CD8-positive, alpha-beta memory T cell (primary cell): ENCODE measurements at regions not wholly inside any gene's neighbourhood (a gene's known extent, or its start where the extent isn't known, plus 50 kb on each side); places are given as distances from the start of the nearest gene placed in this dataset.
A peak's percentile ranks its signal among the peaks of the same experiment; 100 is the strongest.

ENCODE experiments used
- CTCF ChIA-PET: fragments of 350-600 bp; sonication (Branson Sonifier 250); formaldehyde crosslinking; loops from one replicate; lab custom pipeline; 2021; ENCODE audit warnings: antibody characterized with exemption; lab: Charles Lee
- POLR2A ChIA-PET: fragments of 350-600 bp; sonication (Branson Sonifier 250); formaldehyde crosslinking; loops from one replicate; lab custom pipeline; 2021; ENCODE audit warnings: antibody characterized with exemption; lab: Charles Lee
- DNase-seq, 5 donors: peaks; one replicate each; pipeline versions ENCODE4 v3.0.0 to v3.0.0-alpha.2; 2020 to 2022; ENCODE audit warnings: mixed read lengths in 1 of 5
- H3K27ac ChIP-seq: one replicate; pipeline ENCODE4 v1.7.0; 2013; ENCODE audit warnings: low read depth, mild to moderate bottlenecking, low read length, moderate library complexity
- H3K27me3 ChIP-seq: 2 replicates; pipeline ENCODE4 v1.7.0; 2013; ENCODE audit warnings: low read length, mild to moderate bottlenecking; ENCODE audit not compliant: insufficient read depth, poor library complexity, severe bottlenecking
- H3K36me3 ChIP-seq: 2 replicates; pipeline ENCODE4 v1.7.0; 2013; ENCODE audit warnings: mild to moderate bottlenecking, low read length, moderate library complexity; ENCODE audit not compliant: insufficient read depth
- H3K4me1 ChIP-seq: 2 replicates; pipeline ENCODE4 v1.7.0; 2013; ENCODE audit warnings: mild to moderate bottlenecking, low read length, moderate library complexity; ENCODE audit not compliant: insufficient read depth
- H3K4me3 ChIP-seq: 2 replicates; pipeline ENCODE4 v1.7.0; 2013; ENCODE audit warnings: mild to moderate bottlenecking, low read length
- H3K9me3 ChIP-seq: 2 replicates; pipeline ENCODE4 v1.7.0; 2013; ENCODE audit warnings: mild to moderate bottlenecking, low read length
- H3K27ac Mint-ChIP-seq, 8 donors: one replicate each; pipeline ENCODE4 v1.8.0; 2020 to 2021; ENCODE audit warnings: mixed read lengths in 8 of 8, mild to moderate bottlenecking in 6 of 8, inconsistent platforms in 3 of 8, moderate library complexity in 3 of 8
- H3K27me3 Mint-ChIP-seq, 2 donors: one replicate each; pipeline ENCODE4 v1.8.0; 2020 to 2021; ENCODE audit warnings: mixed read lengths in 2 of 2, mild to moderate bottlenecking in 1 of 2, moderate library complexity in 1 of 2
- H3K36me3 Mint-ChIP-seq, 3 donors: one replicate each; pipeline ENCODE4 v1.8.0; 2020 to 2021; ENCODE audit warnings: mixed read lengths in 3 of 3, inconsistent platforms in 1 of 3, mild to moderate bottlenecking in 1 of 3
- H3K4me1 Mint-ChIP-seq, 3 donors: one replicate each; pipeline ENCODE4 v1.8.0; 2020 to 2021; ENCODE audit warnings: mixed read lengths in 3 of 3, inconsistent platforms in 1 of 3, mild to moderate bottlenecking in 1 of 3
- H3K4me3 Mint-ChIP-seq, 7 donors: one replicate each; pipeline ENCODE4 v1.8.0; 2020 to 2021; ENCODE audit warnings: mixed read lengths in 7 of 7, mild to moderate bottlenecking in 6 of 7, moderate library complexity in 4 of 7, inconsistent platforms in 2 of 7
- H3K9me3 Mint-ChIP-seq, 5 donors: one replicate each; pipeline ENCODE4 v1.8.0; 2020 to 2022; ENCODE audit warnings: mixed read lengths in 5 of 5, mild to moderate bottlenecking in 3 of 5, moderate library complexity in 2 of 5, inconsistent platforms in 1 of 5

DNA sequence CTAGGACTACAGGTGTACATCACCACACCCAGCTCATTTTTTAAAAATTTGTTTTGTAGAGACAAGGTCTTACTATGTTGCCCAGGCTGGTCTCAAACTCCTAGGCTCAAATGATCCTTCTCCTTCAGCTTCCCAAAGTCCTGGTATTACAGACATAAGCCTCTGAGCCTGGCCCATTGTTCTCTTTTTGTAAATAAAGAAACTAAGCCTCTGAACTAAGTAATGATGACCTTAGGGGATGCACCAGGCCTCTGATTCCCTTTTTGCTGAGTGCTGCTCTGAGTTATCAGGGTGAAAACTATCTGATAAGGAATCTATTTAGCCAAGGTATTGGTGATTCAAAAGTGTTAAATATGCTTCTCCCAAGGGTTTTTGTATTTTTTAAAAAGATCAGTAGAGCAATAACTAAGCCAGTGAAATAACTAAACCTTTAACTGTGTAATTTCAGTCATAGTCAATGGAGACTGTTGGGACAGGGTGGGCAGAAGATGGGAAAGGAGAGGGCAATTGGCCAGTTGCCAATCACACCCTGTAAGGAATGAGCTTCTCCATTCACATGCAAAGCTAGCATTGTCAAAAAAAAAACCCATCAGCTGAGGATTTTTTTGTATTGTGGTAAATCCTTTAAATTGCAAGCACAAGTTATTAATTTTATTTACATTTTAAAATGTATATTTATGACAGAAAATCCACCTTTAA is 194.8 kb upstream of the PFN2 start:
- Mint-ChIP-seq H3K27ac (no peak overlapping the region), H3K4me1 (no peaks in the 10 kb centered on the region), H3K9me3 (peaks cover 0 to 3% (median 0%) of the 10 kb centered on the region in 5 donors), H3K4me3 (no peak overlapping the region), H3K27me3 (peaks cover 0 to 39% of the 10 kb centered on the region in 2 donors), H3K36me3 (no peaks in the 10 kb centered on the region)
- H3K27me3 ChIP-seq = no peaks in the 10 kb centered on the region
- H3K36me3 ChIP-seq = no peaks in the 10 kb centered on the region
- H3K27ac ChIP-seq = no peak overlapping the region
- ChIA-PET POLR2A (no interaction called here), CTCF (no interaction called here)
- no peak for DNase-seq
- no peak overlapping the region for H3K4me3 ChIP-seq
- no peaks in the 10 kb centered on the region for H3K4me1 ChIP-seq
- H3K9me3 ChIP-seq = no peaks in the 10 kb centered on the region

DNA sequence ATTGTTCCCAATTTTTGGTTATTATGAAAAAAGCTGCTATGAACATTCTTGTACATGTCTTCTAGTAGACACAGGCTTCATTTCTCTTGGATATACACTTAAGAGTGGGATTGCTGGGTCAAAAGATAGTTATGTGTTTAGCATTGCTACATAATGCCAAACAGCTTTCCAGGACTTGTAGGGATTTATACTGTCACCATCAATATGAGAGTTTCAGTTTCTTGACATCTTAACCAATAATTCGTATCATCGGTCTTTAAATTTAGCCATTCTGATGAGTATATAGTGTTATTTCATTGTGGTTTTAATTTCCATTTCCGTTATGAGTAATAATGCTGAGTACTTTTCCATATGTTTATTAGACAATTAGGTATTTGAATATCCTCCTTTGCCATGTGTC is 190.3 kb upstream of the PFN2 start:
- CTCF ChIA-PET = no interaction called here
- Mint-ChIP-seq H3K36me3 (no peaks in the 10 kb centered on the region), H3K9me3 (peaks cover 0 to 7% (median 2%) of the 10 kb centered on the region in 5 donors), H3K27me3 (peaks cover 10 to 30% of the 10 kb centered on the region in 2 donors), H3K4me1 (no peaks in the 10 kb centered on the region), H3K4me3 (no peak overlapping the region), H3K27ac (no peak overlapping the region)
- no peaks in the 10 kb centered on the region for H3K27me3 ChIP-seq
- H3K36me3 ChIP-seq = no peaks in the 10 kb centered on the region
- no peak for DNase-seq
- no peak overlapping the region for H3K27ac ChIP-seq
- H3K4me1 ChIP-seq = no peaks in the 10 kb centered on the region
- no peak overlapping the region for H3K4me3 ChIP-seq
- H3K9me3 ChIP-seq = no peaks in the 10 kb centered on the region
- POLR2A ChIA-PET = no interaction called here

DNA sequence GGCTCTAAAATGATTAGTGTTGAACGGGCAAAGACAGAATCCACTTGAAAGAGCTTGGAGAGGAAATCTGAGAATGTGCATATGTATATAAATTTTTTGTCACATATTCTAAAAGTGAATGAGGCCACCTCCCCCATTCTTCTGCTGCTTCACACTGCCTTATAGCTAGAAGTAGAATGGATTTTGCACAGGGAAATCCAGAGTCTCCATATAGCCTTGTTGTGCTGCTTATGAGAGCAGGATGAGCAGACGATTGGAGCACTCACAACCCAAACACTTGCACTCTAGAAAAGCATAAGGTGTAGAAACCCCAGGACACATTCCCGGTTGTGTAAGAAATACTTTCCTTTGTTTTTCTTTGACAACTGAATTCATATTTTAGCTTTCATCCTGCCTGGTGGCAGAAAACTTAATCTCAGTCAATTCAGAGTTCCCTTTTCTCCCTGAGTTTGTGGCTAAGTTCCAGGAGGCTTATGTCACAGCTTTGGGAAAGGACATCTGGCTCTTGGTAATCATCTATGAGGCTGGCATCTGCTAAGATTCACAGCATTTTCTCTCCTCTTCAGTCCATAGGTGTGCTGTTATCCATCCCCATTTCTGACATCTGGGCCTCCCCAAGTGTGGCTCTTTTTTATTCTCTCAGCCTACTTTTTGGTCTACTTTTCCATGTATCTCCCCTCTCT is 188.4 kb upstream of the PFN2 start:
- H3K4me1 Mint-ChIP-seq = no peaks in the 10 kb centered on the region
- Histone ChIP-seq H3K9me3 (no peaks in the 10 kb centered on the region), H3K4me3 (no peak overlapping the region), H3K27ac (no peak overlapping the region), H3K4me1 (no peaks in the 10 kb centered on the region), H3K36me3 (no peaks in the 10 kb centered on the region), H3K27me3 (no peaks in the 10 kb centered on the region)
- peaks cover 10 to 30% of the 10 kb centered on the region in 2 donors for H3K27me3 Mint-ChIP-seq
- H3K27ac Mint-ChIP-seq = peak overlapping the region in 1 of 8 donors; percentile 31
- ChIA-PET POLR2A (no interaction called here), CTCF (no interaction called here)
- no peak overlapping the region for H3K4me3 Mint-ChIP-seq
- no peaks in the 10 kb centered on the region for H3K36me3 Mint-ChIP-seq
- peaks cover 0 to 8% (median 2%) of the 10 kb centered on the region in 5 donors for H3K9me3 Mint-ChIP-seq
- DNase-seq = no peak

DNA sequence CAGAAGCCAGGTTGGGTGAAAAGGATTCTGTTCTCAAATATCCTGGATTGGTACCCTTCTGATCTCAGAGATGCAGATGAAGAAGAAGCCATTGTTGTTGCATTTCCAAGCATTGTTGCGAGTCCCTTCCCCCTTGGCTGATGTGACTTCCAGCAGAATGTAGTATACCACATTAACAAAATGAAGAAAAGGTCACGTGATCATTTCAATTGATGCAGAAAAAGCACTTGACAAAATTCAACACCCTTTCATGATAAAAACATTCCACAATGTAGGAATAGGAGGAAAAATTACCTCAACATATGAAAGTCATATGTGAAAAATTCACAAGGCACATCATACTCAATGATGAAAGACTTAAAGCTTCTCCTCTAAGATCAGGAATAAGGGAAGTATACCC is 181.9 kb upstream of the PFN2 start:
- H3K9me3 Mint-ChIP-seq = peaks cover 0 to 4% (median 0%) of the 10 kb centered on the region in 5 donors
- peaks cover 10 to 47% of the 10 kb centered on the region in 2 donors for H3K27me3 Mint-ChIP-seq
- H3K27ac Mint-ChIP-seq = no peak overlapping the region
- Histone ChIP-seq H3K9me3 (no peaks in the 10 kb centered on the region), H3K27ac (no peak overlapping the region), H3K27me3 (no peaks in the 10 kb centered on the region), H3K4me3 (no peak overlapping the region), H3K4me1 (no peaks in the 10 kb centered on the region), H3K36me3 (no peaks in the 10 kb centered on the region)
- no peaks in the 10 kb centered on the region for H3K36me3 Mint-ChIP-seq
- ChIA-PET POLR2A (no interaction called here), CTCF (no interaction called here)
- H3K4me3 Mint-ChIP-seq = no peak overlapping the region
- DNase-seq = no peak
- no peaks in the 10 kb centered on the region for H3K4me1 Mint-ChIP-seq

DNA sequence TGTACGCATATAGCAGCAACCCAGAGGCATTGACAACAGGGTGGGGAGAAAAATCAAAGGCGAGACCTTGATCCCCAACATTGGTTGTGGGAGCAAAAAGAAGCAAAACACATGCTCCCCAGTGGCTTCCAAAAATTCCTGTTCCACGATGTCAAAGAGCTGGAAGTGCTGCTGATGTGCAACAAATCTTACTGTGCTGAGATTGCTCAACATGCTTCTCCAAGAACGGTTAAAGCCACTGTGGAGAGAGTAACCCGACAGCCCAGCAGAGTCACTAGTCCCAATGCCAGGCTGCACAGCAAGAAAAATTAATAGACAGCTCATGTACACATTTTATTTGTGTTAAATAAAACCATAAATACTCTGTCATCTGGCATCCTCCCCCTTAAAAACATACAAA is 179.9 kb upstream of the PFN2 start:
- Mint-ChIP-seq H3K27ac (no peak overlapping the region), H3K4me1 (no peaks in the 10 kb centered on the region), H3K4me3 (no peak overlapping the region), H3K36me3 (no peaks in the 10 kb centered on the region), H3K9me3 (peaks cover 0 to 4% (median 0%) of the 10 kb centered on the region in 5 donors), H3K27me3 (peaks cover 8 to 53% of the 10 kb centered on the region in 2 donors)
- Histone ChIP-seq H3K4me1 (no peaks in the 10 kb centered on the region), H3K27me3 (no peaks in the 10 kb centered on the region), H3K9me3 (no peaks in the 10 kb centered on the region), H3K27ac (no peak overlapping the region), H3K36me3 (no peaks in the 10 kb centered on the region), H3K4me3 (no peak overlapping the region)
- ChIA-PET POLR2A (no interaction called here), CTCF (no interaction called here)
- DNase-seq = no peak

DNA sequence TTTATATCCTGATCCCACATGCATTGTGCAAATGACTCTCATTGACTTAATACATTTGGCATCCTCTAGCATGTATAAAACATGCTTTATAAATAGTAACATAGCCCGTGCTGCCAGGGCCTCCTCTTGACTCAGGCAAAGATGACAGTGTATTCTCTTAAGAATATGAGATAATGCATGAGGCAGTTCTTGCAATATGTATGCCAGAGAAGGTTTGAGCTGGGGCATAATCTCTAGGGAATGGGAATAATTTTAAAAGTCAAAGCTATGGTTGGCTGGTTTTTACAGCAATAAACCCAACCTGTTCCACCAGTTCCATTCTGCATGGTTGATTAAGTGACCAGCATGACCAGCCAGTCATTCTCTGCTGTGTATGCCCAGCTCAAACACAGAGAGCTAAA is 179.0 kb upstream of the PFN2 start:
- no peaks in the 10 kb centered on the region for H3K36me3 ChIP-seq
- POLR2A ChIA-PET = no interaction called here
- no peak overlapping the region for H3K4me3 Mint-ChIP-seq
- H3K4me1 ChIP-seq = no peaks in the 10 kb centered on the region
- no peak for DNase-seq
- H3K27ac Mint-ChIP-seq = no peak overlapping the region
- H3K27ac ChIP-seq = no peak overlapping the region
- no peaks in the 10 kb centered on the region for H3K27me3 ChIP-seq
- no peaks in the 10 kb centered on the region for H3K9me3 ChIP-seq
- no peak overlapping the region for H3K4me3 ChIP-seq
- peaks cover 8 to 52% of the 10 kb centered on the region in 2 donors for H3K27me3 Mint-ChIP-seq
- H3K9me3 Mint-ChIP-seq = peaks cover 0 to 4% (median 0%) of the 10 kb centered on the region in 5 donors
- CTCF ChIA-PET = no interaction called here
- no peaks in the 10 kb centered on the region for H3K36me3 Mint-ChIP-seq
- H3K4me1 Mint-ChIP-seq = no peaks in the 10 kb centered on the region

DNA sequence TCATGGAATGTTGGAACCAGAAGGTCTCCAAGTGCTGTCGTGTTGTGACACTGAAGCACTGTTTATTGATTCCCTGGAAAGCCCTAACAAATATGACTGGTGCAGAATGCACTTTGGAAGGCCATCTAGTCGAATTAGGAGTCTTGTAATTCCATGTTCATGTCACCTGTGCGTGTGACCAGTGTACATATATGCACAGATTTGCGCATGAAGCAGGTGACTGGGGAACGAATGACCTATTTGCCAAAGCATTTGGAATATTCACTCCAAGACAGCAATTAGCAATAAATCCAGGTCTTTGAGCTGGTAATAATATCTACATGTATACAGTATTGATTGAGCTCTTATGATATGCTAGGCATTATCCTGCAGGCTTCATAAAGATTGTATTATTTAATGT is 177.5 kb upstream of the PFN2 start:
- Histone ChIP-seq H3K27me3 (no peaks in the 10 kb centered on the region), H3K27ac (no peak overlapping the region), H3K36me3 (no peaks in the 10 kb centered on the region), H3K4me3 (no peak overlapping the region), H3K9me3 (no peaks in the 10 kb centered on the region), H3K4me1 (no peaks in the 10 kb centered on the region)
- H3K27me3 Mint-ChIP-seq = peaks cover 5 to 46% of the 10 kb centered on the region in 2 donors
- H3K27ac Mint-ChIP-seq = no peak overlapping the region
- ChIA-PET POLR2A (no interaction called here), CTCF (no interaction called here)
- no peak overlapping the region for H3K4me3 Mint-ChIP-seq
- DNase-seq = no peak
- H3K9me3 Mint-ChIP-seq = peaks cover 0 to 4% (median 0%) of the 10 kb centered on the region in 5 donors
- no peaks in the 10 kb centered on the region for H3K36me3 Mint-ChIP-seq
- H3K4me1 Mint-ChIP-seq = no peaks in the 10 kb centered on the region

DNA sequence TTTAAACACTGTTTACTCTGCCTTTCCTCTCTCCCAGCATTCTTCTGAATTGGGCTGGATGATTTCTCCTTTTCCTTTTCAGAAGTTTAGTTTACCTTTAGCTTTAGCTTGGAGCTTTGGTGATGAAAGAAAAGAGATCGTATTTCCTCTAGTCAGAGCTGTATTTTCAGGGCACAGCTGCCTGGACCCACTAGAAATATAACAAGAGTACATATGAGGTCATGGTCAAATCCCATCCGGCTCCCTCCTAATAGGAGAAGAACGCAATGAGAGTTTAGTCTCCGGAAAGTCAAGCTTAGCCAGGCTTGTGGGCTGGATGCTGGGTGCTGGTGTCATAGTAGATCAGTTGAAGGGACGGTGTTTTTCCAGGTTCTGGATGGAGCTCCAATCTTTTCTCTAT is 177.1 kb upstream of the PFN2 start:
- no peak overlapping the region for H3K27ac ChIP-seq
- H3K36me3 ChIP-seq = no peaks in the 10 kb centered on the region
- Mint-ChIP-seq H3K4me1 (no peaks in the 10 kb centered on the region), H3K4me3 (no peak overlapping the region), H3K36me3 (no peaks in the 10 kb centered on the region), H3K27ac (no peak overlapping the region), H3K9me3 (peaks cover 0 to 4% (median 0%) of the 10 kb centered on the region in 5 donors), H3K27me3 (peaks cover 5 to 42% of the 10 kb centered on the region in 2 donors)
- H3K4me1 ChIP-seq = no peaks in the 10 kb centered on the region
- ChIA-PET POLR2A (no interaction called here), CTCF (no interaction called here)
- no peaks in the 10 kb centered on the region for H3K27me3 ChIP-seq
- H3K9me3 ChIP-seq = no peaks in the 10 kb centered on the region
- no peak for DNase-seq
- H3K4me3 ChIP-seq = no peak overlapping the region
